HG03439 (cell line): ENCODE measurements at regions not wholly inside any gene's neighbourhood (a gene's known extent, or its start where the extent isn't known, plus 50 kb on each side); places are given as distances from the start of the nearest gene placed in this dataset.
"Not testable (repeated sequence)": the region's sequence is repeated elsewhere in the genome, so short reads cannot be mapped to it uniquely, and the experiment has no call there.

Source experiments
- ATAC-seq: cut with Tn5 transposase; IDR thresholded peaks from one replicate; pipeline ENCODE4 v1.9.1; 2021; ENCODE audit warnings: mild to moderate bottlenecking, moderate library complexity; ENCODE audit not compliant: unreplicated experiment

DNA sequence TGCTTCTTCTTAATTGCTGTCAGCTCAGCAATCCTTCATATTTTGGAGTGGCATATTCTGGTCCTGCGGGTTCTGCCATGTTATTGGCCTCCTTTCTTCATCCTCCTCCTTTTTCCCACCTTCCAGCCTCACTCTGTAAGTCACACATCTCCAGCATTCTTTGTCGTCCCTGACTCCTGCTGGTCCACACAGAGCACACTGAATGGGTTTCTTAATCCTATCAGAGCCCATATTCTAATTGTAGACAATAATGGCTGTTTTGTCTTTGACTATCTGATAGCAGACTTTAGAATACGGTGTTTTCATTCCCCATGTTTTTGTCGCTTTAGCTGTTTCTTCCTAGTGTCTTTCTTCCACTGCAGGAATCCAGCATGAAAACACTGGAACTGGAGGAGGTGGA lies 389.6 kb downstream of the REEP3 start:
- no peak for ATAC-seq

DNA sequence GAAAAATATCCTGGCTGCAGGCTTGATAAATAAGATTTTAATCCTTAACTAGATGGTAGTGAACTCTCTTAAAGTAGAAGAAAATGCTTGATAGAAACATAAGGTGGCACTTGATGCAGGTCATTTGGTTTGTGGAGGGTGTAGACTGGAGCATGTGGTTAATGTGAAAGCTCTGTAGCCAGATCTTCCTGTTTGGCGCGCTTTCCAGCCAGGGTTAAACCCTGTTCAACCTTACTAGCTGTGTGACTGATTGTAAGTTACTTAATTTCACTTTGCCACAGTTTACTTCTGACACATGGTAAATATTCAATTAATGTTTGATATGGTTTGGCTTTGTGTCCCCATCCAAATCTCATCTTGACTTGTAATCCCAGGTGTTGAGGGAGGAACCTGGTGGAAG lies 394.0 kb downstream of the REEP3 start:
- ATAC-seq: no peak

DNA sequence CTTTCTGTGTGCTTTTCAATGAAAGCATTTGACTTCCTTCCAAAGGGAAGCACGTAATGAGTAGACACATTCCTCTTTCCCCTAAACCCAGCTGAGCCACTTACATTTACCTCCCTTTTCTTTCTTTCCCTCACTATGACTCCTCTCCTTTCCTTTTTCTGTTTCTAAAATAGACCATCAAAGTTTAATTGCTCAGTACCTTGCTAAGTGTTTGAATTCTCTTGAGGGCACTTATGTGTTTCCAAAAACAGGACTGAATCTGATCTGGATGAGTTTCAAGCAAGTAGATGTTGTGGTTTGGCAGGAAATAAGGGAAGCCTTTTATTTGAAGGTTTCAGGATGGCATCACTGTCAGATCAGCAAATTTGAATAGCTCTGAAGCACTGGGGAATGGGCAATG lies 396.2 kb downstream of the REEP3 start:
- no peak for ATAC-seq

DNA sequence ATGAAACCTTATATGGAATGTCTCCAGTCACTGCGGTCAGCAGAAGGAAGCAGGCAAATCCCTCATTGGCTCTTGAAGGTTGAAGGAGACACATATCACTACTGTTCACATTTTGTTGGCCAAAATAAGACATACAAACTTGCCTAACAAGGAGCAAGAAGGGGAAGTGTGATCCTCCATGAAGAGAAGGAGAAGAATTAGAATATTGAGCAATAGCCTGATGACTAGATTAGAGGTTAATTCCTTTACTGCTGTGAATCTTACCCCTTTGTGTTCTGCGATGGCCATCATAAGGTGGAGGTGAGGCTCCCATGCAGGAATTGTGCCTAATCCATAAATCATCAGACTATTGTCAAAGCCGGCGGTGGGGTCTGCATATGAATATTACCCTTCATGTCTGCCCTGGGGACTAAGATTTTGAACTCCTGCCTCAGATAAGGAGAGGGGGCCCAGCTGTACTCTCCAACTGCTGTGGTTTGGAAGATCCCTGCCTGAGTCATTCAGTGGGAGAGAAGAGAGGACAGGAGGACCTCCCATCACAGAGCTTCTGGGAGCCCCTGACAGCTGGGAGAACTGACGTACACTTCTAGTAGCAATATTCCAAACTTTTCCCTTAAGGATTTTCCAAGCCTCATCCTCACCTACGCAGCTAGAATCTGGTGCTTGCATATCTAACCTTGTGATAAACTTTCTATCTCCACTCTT lies 398.5 kb downstream of the REEP3 start:
- ATAC-seq: no peak

- ATAC-seq: no peak
Observed at GRCh38 chr10:63920926-63921325, 399.7 kb downstream of the REEP3 start.

- ATAC-seq: no peak
Observed at GRCh38 chr10:63921908-63922467, 400.8 kb downstream of the REEP3 start.

DNA sequence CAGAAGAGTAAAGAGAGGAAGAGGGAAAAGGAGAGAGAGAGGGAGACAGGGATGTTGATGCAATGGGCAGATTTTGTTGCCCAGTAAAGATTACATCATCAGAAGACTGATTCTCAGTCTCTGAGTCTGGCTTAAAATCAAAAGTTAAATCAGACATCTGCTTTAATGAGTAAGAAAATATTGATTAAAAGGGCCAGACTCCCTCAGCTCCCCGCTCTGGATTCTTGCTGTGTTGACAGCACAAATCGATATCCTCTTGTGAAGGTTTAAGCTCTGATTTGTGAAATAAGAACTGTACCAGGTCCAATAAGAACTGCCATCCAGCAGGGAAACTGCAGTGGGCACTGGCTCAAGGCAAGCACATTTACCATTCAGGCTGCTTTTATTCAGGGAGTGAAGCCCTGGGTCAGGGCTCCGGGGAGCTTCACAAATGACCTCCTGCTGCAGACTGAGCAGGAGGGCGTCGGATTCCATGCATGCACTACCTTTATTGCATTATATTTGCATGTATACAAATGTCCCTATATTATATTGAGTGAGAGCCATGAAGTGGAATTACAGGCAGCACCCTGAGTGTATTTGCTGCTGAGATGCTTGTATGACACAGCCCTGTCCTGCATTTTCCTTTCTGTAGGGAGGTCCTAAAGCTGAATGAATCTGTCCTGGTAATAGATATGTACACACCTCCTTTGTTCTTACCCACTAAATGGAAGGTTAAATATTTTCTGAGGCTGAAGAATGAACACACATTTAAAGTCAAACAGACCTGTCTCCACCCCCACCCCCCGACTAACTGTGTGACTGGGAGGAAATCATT lies 401.5 kb downstream of the REEP3 start:
- no peak for ATAC-seq

DNA sequence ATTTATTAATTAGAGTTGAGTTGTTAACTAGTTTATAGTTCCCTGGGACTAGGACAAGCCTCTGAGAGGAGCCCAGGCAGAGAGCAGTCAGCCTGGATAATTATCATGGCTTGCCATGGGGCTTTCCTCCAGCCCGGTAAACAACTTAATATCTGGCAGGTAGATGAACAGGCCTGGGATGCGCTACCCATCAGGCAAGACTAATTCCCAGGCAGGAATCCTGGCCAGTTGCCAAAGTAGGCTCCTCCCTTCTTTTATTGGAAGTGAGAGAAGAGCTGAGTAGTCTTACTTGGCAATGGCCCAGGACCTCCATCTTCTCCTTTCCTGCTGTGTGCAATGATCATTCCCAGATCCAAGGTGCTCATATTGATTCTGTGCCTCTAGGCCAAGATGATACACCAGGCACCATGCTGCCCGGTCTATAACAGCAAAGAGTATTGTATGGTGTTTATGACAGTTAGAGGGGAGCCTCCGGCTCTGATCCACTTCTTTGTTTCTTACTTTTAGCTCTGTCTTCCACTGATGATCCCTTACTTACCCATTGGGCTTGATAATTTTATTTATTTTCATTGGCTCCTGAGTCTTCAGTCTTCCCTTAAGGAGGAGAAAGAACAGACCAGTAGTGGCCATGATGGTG lies 408.7 kb downstream of the REEP3 start:
- ATAC-seq: no peak

- ATAC-seq: no peak
Observed at GRCh38 chr10:63930584-63930983, 409.4 kb downstream of the REEP3 start.

GRCh38 chr10:63935705-63936104 lies 414.5 kb downstream of the REEP3 start:
- ATAC-seq: no peak

- no peak for ATAC-seq
Observed at GRCh38 chr10:63940277-63940922, 419.2 kb downstream of the REEP3 start.

DNA sequence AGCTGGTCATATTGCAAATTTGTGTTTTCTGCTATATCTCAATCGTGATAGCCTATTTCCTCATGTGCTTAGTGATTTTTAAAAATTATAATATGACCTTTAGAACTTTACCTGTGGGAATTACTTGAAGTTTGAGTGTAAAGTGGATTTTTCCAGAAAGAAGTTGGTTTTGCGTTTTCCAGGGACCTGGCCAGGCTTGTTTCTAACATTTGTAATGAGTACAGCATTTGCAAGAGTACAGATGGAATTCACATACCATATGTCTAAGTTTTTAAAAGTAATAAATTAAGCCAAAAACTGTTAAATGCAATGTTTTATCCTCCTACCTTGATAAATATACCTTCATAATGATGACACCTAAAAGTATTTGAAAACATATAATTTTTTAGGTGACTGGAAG lies 443.2 kb downstream of the REEP3 start:
- ATAC-seq: no peak

DNA sequence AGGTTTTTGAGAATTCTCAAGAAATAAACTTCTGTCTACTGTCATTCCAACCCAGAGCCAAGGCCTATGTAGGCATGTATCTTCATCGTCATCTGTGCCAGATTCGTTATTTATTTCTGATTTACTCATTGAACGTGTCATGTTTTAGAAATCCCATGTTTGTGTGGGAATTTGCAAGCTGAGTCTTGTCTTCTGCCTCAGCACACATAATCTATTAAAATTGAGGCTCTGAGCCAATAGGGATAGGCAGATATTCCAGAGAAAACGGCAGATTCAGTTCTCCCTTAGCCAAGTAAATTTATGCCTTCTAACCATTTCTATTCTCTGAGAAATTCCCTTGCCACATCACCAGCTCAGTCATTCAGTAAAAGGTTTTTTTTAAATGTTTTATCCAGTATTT lies 444.6 kb downstream of the REEP3 start:
- no peak for ATAC-seq

GRCh38 chr10:63972949-63973827 lies 452.0 kb downstream of the REEP3 start:
- no peak for ATAC-seq

- peak; percentile 96 for ATAC-seq
Observed at GRCh38 chr10:63976538-63976937, 455.3 kb downstream of the REEP3 start.

DNA sequence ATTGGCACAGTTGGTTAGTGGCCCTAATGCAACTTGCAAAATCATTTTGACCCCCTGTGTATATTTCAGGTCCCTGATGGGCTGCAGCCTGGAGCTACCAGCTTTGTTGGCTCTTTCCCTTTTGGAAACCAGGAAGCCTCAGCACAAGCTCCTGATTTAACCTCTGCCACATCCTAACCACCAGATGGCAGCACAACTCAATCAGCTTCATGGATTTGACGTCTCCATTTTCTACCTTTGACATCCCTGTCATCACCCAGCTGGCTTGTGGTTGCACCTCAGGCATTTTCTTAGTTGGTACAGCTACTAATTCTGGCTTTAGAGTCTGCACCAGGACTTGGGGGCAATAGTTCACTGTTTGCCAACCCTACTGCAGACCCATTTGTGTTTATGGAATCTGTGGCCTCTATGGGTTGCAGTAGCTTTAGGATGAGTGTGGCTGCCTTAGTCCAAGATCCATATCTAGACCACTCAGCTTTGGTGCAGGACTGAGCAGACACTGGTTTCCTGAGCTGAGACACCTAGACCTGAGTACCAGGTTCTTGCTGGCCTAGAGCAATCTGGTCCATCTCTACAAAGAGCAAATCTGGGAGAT lies 456.2 kb downstream of the REEP3 start:
- peak; percentile 50 for ATAC-seq

DNA sequence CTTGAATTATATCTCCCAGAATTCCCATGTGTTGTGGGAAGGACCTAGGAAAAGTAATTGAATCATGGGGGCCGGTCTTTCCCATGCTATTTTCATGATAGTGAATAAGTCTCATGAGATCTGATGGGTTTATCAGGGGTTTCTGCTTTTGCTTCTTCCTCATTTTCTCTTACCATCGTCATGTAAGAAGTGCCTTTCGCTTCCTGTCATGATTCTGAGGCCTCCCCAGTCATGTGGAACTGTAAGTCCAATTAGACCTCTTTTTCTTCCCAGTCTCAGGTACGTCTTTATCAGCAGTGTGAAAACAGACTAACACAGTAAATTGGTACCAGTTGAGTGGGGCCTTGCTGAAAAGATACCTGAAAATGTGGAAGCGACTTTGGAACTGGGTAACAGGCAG lies 459.7 kb downstream of the REEP3 start:
- ATAC-seq: not testable (repeated sequence)

DNA sequence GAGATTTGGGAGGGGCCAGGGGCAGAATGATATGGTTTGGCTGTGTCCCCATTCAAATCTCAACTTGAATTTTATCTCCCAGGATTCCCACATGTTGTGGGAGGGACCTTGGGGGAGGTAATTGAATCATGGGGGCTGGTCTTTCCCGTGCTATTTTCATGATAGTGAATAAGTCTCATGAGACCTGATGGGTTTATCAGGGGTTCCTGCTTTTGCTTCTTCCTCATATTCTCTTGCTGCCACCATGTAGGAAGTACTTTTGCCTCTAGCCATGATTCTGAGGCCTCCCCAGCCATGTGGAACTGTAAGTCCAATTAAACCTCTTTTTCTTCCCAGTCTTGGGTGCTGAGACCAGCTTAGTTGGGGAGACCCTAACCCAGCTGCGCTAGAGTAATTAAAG lies 462.9 kb downstream of the REEP3 start:
- not testable (repeated sequence) for ATAC-seq

DNA sequence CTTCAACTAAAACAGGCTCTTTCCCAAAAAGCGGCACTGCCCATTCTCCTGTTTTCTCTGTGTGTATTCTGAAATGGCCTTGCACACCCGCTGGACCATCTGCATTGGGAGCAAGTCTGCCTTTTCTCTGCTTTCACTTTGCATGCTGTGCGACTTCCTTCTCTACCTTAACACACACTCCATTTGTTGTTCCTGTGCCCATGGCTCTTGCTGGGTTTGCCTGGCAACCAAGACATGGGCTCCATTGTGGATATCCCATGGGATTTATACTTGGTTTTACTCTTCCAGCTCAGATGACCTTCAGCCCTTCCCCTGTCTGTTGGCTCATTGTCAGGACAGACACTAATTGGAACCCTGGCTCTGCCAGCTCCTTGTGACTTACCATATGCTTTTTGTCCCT lies 465.3 kb downstream of the REEP3 start:
- no peak for ATAC-seq

DNA sequence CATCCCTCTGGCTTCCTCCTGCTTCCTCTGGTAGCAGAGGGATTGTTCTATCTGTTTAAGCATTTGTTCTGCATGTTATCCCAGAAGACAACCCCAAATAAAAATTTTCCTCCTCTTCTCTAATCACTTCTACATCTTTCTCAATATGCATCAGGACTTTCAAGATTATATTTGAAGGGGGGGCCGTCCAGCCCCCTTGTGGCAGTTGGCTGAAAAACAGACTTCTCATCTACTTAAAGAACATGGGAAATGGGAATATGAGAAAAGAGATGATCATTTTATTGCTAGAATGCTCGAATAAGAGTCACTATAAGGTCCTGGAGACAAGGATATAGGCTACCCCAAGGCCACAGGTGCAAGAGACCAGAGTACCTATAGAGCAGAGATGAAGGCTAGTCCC lies 466.0 kb downstream of the REEP3 start:
- ATAC-seq: no peak
